ENCODE measurements at regions not wholly inside any gene's neighbourhood (a gene's known extent, or its start where the extent isn't known, plus 50 kb on each side); places are given as distances from the start of the nearest gene placed in this dataset.

DNA sequence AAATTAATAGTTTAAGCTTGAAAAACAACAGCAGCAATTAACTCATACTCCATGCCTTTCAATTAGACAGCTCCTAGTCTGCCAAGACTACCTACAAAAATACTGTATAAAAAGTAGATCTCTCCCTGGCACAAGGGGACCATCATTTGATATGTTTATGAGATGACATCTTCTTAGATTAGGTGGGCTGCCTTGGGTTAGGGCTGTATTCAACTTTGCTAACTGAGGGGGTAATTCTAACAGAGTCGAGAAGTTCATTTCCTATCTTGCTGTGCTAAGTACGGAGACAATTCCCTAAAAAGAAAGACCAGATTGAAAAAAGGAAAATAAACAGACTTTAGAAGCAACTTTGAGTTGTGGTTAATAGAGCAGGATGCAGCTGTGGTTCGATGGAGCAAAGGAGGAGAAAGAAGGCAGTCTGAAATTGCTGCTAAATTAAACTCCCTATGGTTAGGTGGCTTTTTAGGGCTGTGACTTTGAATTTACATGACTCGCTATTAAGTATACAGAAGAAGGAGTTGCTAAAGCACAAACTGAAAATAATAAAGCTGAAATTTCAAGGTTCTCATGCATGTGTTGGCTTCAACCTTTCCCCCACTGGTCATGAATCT lies 75.4 kb downstream of the CDC7 start:
- DNase-seq, result peak; percentile 45 to 50

DNA sequence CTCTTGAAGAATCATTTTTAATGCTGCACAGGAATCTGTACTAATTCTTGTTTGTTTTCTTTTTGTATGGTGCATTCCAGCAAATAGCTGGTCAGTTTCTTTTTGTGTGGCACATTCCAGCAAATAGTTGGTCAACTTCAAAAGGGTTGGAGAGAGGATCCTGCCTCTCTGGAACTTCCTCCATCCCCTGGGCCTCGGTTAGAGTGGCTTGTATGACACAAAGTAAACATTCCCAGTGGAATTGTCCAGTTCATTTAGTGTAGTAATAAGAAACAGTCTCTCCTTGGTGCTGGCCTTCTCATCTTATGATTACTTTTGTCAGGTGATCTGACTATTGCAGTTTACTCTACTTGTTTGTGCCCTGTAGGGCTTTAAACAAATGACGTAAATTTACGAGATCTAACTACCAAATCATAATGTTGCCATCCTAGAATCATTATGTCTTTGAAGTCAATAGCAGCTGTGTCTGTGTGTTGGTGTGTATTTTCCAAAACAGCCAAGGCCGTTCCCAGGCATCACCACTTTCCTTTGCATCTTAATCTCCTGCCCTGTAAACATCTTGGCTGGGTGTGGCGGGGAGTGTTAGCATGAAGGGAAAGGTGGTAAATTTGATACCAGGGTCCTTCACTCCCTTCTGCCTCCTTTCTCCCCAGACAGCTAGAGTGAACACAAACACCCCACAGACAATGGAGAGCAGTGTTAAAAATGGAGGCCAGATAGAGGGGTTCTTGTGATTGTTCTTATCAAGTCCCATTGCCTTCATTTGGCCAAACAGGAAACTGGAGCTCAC lies 77.9 kb downstream of the CDC7 start:
- no peak for DNase-seq

DNA sequence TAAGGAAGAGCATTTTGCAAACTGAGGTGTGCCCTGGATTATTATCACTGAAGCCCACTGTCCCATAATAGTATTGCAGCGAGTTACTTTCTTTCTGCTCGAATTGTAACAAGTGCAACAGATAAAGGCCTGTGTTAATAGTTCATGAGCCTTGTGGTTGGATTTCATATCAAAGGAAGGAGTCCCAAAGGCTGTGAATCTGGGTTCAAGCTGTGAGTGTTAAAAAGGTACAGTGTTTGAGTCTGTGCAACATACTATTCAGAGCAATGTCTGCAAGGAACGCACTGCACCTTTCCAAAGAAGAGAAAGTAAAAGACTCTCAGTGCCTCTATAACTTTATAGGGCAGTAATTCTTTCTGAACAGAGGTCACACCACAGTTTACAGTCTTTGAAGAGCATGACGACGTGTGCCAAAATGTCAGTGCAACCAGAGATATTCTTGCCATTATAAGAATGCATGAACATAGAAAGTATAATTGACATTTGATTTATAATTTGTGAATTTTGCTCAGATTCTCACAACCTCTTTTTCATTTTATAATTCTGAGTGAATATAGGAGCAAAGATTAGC lies 79.1 kb downstream of the CDC7 start:
- DNase-seq, result no peak

DNA sequence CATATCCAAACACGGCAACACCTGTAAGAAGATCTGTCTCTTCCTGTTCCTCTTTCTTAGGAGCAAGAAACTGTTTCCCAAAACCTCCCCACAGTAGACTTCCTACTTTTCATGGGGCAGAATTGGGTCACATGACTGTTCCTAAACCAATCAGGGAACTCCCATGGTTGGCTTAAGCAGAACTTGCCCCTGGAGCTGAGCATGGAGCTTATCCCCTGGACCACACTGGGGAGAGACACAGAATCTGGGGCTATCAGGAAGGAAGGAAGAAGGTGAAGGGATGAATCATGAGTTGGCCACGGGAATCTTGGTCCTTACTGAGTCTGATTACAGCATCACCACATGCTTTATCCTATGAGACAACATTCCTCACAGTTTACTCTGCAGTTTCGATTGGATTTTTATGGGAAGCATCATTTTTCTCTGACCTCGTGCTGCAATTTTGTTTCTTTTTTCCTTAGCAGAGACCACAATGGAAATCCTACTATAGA lies 81.8 kb downstream of the CDC7 start:
- DNase-seq, result peak in 1 of 2 experiments; percentile 9

DNA sequence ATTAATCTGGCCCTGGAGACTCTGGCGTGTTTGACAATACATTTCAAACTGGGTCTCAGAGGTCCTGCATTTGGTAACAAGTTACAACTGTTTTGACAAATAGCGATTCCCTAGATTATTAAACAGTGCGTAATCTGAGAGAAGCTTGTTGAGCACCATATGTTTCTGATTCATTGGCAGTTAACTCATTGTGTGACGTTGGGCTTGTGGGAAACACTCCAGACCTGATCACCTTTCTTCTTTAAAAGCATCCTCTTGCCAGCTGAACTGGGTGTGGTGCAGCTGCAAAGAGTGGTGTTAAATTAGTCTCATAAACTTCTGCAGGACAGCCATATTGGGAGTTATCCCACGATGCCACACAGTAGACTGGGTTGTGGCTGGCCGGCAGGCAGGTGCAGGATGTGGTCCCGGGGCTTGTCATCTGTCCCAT lies 82.7 kb downstream of the CDC7 start:
- no peak for DNase-seq

DNA sequence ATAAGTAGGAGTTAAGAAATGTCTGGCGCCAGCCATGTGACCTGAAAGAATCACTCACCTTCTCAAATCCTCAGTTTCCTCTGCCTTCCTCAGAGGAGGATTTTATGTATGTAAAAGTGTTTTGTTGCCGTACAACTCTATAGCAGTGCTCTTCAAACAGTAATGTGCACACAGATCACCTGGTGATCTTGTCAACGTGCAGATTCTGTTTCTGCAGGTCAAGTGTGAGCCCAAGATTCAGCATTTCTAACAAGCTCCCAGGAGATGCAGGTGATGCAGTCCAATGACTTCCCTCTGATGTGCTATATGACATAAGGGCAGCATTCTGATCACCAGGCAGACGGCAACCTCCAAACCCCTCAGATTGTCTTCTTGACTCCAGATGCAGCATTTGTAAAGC lies 83.7 kb downstream of the CDC7 start:
- no peak for DNase-seq

DNA sequence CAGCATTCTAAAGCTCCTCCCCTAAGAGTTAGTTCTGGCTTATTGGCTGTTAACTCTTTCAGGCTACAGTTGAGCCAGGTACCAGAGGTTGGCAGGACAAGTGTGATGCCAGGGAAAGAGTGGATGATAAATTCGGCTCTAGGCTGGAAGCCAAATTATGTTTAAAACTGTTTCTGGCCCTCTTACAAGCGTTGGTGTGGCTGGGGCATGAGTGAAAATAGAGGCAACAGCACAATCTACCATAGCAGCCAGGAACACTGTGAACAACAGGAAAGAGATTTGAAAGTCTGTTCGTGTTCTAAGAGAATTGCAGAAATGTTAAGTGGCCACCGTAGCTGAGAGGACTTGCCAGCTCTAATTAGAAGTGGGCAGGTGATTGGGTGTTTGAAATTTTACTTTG lies 84.2 kb downstream of the CDC7 start:
- DNase-seq, result no peak

DNA sequence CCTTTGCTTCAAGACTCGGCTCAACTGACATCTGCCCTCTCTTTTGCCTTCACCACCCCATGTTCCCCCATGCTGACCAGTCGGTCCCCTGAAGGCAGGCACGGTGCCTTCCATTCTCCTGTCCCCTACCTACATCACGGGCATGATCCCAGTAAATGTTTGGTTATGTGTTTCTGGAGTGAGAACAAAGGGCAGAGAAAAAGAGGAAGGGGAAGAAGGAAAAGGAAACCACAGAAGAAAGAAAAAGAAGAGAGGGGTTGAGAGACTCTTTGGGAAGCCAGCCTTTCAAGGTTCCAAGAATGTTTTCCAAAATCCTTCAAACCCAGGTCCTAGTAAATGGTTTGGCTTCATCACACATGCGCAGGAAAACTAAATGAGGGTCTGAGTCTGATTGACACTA lies 84.9 kb downstream of the CDC7 start:
- peak in 1 of 2 experiments; percentile 4 for DNase-seq

DNA sequence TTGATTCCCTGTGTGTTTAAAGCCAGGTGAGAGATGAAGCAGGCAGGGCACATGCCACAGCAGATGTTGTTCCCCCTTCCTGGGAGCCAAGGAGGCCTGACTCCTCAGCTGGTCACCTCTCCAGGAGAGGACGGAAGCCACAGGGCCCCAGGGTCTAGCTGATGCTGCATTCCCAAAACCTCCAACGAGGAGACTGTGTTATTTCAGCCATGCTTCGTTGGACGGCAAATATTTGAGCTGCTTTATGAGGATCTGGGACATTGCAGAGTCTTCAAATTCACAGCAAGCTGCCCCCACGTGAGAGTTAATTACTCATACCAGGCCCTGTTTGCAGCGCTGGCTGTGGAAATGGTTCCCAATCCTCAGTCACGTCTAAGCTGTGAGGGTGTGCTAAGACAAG lies 85.3 kb downstream of the CDC7 start:
- no peak for DNase-seq

DNA sequence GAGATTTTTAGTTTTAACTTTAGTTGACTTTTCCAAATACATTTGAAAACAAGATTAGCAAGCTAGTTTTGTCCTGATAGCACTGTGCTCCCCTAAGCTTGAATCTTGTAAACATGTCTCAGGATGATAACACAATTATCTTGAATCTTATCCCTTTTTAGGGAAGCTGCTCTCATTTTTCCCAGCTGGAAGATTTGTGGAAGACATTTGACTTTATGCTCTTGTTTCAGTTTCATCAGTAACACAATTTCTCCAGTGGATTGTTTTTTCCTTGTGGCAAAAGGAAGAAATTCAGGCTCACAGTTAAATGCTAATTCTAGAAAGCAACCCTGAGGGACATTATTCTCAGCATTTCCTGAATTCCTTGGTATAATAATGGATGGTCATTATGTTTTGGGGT lies 88.8 kb downstream of the CDC7 start:
- no peak for DNase-seq

DNA sequence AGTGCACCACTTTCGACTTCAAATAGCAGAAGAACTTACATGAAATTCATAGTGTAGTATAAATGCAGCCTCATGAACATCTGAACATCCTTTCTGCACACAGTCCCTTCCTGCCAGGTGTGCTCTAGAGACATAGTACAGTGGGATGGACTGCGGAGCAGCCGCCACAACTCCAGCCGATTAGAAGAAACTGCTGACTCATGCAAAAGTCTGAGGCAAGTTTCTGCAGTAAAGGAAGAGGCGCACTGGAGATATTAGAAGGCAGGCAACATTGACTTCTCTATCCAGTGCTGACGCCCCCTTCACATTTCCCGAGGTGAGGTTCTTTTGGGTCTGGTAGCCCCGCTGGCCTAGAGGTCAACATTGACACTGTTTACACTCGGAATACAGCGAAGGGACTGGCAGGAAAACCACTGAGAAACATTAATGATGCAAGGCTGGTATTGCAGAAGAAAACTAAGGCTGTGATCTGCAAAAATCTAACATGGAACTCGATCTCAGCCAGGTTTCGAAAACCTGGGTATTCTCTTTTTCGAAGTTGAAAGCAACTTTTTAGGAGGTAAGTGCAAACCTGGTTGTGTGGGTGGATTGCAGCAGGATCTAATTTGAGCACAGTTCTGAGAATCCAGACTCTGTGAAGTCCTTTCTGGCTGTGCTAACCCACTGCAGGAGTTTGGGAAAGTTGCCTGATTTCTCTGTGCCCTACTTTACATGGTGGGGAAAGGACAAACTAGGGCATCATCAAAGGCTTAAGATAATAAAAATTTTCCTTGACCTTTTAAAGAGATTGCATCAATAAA lies 90.7 kb downstream of the CDC7 start:
- DNase-seq, result no peak

DNA sequence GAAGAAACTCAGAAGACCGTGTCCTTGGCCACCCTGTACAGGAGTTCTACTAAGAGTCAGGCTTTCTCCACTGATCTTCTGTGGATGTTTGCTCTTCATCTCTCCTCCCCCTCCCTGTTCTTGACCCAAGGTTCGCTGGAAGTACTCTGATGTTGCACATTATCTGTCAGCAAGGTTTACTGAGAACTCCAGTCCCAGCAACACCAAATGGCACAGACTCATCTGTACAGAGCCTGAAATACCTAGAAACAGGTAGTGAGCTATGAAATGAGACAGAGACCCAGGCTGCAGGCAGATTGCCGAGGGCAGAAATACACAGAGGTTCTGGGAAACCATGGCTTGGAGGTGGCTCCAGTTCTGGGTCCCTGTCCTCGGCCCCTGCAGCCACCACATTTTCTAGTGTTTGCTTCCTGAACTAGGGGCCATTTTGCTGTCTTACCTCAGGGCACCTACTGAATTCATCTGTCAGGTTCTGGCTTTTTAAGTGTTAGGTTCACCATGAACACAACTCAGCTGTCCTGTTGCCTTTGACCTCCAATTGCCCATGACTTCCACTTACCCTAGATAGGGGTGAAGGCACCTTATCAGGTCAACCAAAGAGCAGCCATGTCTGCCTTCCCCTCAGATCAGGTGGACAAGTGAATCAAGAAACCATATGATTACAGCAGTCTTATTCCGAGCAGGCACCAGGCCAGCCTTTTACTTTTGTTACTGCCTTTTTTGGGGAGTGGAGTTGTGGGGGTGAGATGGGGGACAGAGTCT lies 92.2 kb downstream of the CDC7 start:
- DNase-seq, result no peak

DNA sequence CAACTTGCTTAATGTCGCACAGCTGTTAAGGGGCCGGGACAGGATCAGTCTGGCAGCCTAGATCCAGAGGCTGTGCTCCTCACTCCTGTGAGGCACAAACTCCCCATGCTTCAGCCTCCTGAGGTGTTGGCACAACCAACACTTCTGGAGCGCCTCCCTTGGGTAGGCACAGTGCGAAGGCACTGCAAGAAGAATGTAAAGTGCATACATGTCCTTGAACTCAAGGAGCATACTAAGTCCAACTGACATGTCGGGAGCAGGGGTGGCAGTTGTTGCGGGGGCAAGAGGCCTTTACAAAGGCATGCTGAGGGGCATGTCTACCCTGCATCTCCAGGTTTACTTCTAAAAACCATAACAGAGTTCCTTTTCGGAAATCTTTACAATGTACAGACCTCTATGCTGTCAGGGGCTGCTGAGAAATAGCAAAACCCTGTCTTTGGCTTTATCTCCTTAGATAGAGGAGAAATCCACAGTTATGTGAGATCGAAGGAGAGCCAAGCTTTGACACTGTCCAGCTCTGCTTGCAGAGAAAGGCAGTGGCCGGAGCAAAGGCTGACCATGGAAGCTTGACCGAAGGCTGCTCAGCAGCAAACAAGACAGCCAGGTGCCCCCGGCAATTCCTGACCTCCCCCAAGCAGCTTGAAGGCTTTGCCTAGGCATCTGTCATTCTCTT lies 93.9 kb downstream of the CDC7 start:
- DNase-seq, result no peak

DNA sequence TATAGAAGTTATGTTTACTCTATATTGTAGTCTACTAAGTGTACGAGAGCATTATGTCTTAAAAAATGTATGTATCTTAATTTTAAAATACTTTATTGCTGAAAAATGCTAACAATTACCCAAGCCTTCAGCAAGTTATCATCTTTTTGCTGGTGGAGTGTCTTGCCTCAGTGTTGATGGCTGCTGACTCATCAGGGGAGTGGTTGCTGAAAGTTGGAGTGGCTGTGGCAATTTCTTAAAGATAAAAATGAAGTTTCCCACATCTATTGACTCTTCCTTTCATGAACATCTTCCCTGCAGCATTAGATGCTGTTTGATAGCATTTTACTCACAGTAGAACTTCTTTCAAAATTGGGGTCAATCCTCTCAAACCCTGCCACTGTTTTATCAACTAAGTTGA lies 95.8 kb downstream of the CDC7 start:
- no peak for DNase-seq

DNA sequence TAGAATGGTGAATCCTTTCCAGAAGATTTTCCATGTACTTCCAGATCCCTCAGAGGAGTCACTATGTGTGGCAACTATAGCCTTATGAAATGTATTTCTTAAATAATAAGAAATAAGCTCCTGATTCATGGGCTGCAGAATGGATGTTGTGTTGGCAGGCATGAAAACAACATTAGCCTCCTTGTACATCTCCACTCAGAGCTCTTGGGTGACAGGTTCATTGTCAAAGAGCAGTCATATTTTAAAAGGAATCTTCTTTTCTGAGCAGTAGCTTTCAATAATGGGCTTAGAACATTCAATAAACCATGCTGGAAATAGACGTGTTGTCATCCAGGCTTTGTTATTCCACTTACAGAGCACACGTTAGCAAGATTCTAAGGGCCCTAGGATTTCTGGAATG lies 96.6 kb downstream of the CDC7 start:
- DNase-seq, result no peak

DNA sequence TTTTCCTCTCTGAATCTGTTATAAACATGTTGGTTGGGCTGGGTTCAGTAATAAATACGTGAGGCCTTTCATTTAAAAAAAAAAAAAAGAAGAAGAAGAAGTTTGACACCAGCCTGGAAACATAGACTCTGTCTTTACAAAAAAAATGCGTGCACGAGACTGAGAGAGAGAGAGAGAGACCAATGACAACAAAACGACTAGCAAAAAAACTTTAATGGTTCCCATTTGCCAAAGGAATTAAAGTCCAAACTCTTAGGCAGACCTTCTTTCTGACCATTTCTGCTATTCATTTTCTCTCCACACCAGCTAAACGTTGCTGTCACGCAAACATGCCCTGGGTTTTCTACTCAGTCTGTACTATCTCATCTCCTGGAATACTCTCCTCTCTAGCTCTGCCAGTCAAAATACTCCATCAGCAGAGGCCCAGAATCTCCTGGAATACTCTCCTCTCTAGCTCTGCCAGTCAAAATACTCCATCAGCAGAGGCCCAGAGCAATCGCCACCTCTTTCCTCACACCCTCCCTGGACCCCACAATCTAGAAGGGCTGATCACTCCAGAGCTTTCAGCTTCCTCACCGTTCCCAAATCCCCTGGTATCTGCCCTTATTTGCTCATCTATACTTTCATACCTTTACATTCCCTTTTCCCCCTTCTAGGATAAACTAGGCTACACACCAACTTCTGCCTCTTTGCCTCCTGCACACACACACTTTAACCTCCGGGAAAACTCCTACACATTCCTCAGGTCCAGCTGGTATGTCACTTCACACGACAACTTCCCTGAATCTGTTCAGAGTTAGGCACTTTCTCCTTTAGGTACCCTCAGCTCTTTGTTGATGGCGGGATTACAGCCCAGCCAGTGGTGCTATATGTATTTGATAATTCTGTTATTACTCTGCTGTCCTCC lies 100.0 kb downstream of the CDC7 start:
- DNase-seq, result no peak

DNA sequence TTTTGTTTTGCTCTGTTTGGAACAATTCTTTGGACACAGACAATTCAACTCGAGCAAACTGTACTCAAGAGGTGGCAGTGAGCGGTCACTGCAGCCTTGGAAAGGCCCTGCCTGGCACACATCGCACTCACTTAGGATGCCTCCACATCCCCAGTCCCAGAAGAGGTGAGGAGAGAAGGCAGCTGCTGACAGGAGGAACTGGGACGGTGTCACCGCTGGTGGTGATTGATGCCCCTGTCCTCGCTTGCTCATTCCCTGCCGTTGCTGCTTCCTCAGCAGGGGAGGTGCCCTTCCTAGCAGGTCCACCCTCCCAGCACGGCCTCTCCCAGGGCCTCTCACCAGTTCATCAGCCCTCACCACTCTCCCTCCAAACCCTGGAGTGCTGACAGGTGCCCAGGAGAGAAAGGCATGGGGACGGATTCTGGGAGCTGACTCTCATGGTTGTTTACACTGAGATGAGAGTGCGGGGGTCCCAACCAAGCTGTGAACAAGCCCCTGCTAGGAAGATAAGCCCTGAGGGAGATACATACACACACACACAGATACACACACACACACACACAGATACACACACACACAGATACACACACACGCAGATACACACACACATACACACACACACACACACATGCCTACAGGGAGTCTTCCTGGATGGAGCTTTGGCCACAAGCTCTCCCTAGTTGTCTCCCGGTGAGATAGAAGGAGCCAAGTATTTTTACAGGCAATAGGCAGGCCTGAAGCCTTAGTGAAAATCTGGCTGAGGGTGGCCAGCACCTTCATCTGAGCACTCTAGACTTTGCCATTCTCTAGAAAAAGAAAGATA lies 101.1 kb downstream of the CDC7 start:
- DNase-seq, result no peak

DNA sequence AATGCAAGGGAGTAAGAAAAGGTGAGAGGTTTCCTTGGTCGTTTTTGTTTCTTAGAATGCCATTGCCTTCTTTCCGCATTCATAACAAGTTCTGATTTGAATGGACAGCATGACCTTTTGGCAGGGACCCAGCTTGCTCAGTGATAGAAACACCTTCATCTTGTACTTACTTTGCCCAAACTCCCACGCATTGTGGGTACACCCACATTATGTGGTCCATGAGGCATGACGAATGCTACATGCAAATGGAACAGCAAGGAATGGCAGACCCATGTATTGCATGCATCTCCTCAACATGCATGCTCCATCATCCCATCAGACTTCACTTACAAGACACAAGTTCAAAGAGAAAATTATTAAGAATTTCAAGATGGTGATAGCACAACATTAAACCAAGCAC lies 102.8 kb downstream of the CDC7 start:
- no peak for DNase-seq

DNA sequence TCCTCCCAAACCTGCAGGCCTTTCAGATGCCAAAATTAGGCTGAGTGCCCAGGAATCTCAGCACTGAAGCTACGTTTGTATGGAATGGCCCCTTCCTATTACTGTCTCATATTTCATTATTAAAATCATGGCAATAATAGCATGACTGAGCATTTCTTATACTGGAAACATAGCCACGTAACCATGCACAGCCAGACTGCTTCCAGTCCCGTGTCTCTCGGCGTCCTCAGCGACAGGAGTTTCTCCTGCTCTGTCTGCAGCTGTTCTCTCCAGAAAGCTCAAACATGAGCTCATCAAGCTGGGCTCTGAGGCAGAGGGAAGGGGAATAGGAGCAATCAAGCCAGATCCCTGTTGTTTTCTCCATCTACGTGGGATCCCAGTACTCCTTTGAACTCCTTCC lies 104.0 kb downstream of the CDC7 start:
- DNase-seq, result no peak

DNA sequence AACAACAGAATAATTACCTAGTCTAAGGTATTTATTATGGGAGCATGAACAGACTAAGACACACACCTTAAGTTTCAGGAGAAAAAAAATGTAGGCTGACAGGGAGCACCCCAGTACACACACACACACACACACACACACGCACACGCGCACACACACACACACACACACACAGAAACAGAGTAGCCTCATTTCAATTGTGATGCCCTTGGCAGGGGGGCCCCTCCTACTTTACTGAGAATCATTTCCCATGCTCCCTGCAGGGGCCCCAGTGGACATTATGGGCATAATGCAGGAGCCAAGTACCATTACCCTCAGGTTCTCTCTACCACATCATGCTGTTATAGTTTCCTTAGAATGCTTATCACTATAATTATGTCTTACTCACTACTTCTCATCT lies 104.9 kb downstream of the CDC7 start:
- no peak for DNase-seq
